K562 (cell line): ENCODE measurements at regions not wholly inside any gene's neighbourhood (a gene's known extent, or its start where the extent isn't known, plus 50 kb on each side); places are given as distances from the start of the nearest gene placed in this dataset.

ENCODE experiments used
- ATAC-seq: fragments of 200-7000 bp; cut with Tn5 transposase; 3 replicates; pipeline ENCODE4 v1.9.1; 2020; ENCODE audit warnings: moderate library complexity
- BruUV-seq: library from RNA; stranded (reverse); fragments of 400-500 nt; replicated peaks from 2 replicates; lab custom pipeline; 2021; lab: Mats Ljungman, UMichigan
- CTCF ChIA-PET: fragments of 300-600 bp; formaldehyde crosslinking; extraction: SDS; loops from one replicate; lab custom pipeline; 2021; ENCODE audit warnings: low intra/inter-chr PET ratio; lab: Yijun Ruan, JAX
- POLR2A ChIA-PET: fragments of 300-600, 350-650 bp; sonication (Branson Sonifier 250); formaldehyde crosslinking; extraction: SDS; loops from one replicate; lab custom pipeline; 2021; ENCODE audit warnings: antibody characterized with exemption, inconsistent platforms; lab: Yijun Ruan, JAX
- DNase-seq, 4 experiments: peaks; one replicate each; pipeline versions ENCODE4 v3.0.0 to v3.0.0-alpha.2; 2011 to 2018; ENCODE audit warnings: low spot score in 3 of 4, mixed read lengths in 3 of 4; ENCODE audit errors: extremely low read depth in 1 of 4
- FAIRE-seq: peaks from 2 replicates; lab custom pipeline; 2011; peaks lifted over from hg19 to GRCh38; lab: Jason Lieb, UNC
- H2AFZ ChIP-seq: 2 replicates; pipeline ENCODE4 v1.6.0; 2011; ENCODE audit warnings: low read depth, low read length, control low read depth, inconsistent platforms
- H3K27ac ChIP-seq: fragments of 200-600 bp; 3 replicates; pipeline ENCODE4 v1.8.0; 2011; ENCODE audit warnings: low read depth, mild to moderate bottlenecking, control low read depth, inconsistent platforms, low read length, moderate library complexity, mixed read lengths; ENCODE audit errors: extremely low read depth
- H3K27me3 ChIP-seq, 2 experiments: fragments of 300-600 bp in 1 of 2; 2 replicates in 1 of 2; 3 replicates in 1 of 2; pipeline versions ENCODE4 v1.6.0 to v1.8.0; 2011; ENCODE audit warnings: inconsistent platforms in 2 of 2, low read length in 2 of 2, mild to moderate bottlenecking in 1 of 2, mixed read lengths in 1 of 2, moderate library complexity in 1 of 2; ENCODE audit not compliant: control insufficient read depth in 2 of 2, insufficient read depth in 2 of 2
- H3K36me3 ChIP-seq: fragments of 300-600 bp; 3 replicates; pipeline ENCODE4 v1.8.0; 2011; ENCODE audit warnings: mild to moderate bottlenecking, low read length, inconsistent platforms; ENCODE audit not compliant: control insufficient read depth, insufficient read depth
- H3K4me1 ChIP-seq, 2 experiments: fragments of 200-600 bp in 1 of 2; replicated peaks in 1 of 2; 2 replicates in 1 of 2; 3 replicates in 1 of 2; pipeline versions ENCODE4 v1.5.1 to v1.8.0; 2011; ENCODE audit warnings: inconsistent platforms in 2 of 2, low read length in 2 of 2, mild to moderate bottlenecking in 1 of 2, mixed read lengths in 1 of 2, moderate library complexity in 1 of 2; ENCODE audit not compliant: control insufficient read depth in 2 of 2, insufficient read depth in 2 of 2
- H3K4me2 ChIP-seq: 2 replicates; pipeline ENCODE4 v1.6.1; 2011; ENCODE audit warnings: low read length, control low read depth, inconsistent platforms, mixed read lengths; ENCODE audit not compliant: insufficient read depth
- H3K4me3 ChIP-seq: fragments of 200-600 bp; sonication (generic), shearing (Covaris generic); 2 replicates; pipeline ENCODE4 v1.5.1; 2016; ENCODE audit warnings: control low read depth, inconsistent platforms
- H3K79me2 ChIP-seq: fragments of 200-600 bp; 3 replicates; pipeline ENCODE4 v1.8.0; 2011; ENCODE audit warnings: low read length, inconsistent platforms; ENCODE audit not compliant: control insufficient read depth, insufficient read depth
- H3K9ac ChIP-seq, 2 experiments: 2 replicates each; pipeline versions ENCODE4 v1.6.0 to v1.6.1; 2011; ENCODE audit warnings: low read depth in 2 of 2, low read length in 2 of 2, control low read depth in 1 of 2, inconsistent platforms in 1 of 2, mild to moderate bottlenecking in 1 of 2, mixed read lengths in 1 of 2; ENCODE audit not compliant: insufficient read depth in 1 of 2
- H3K9me1 ChIP-seq: one replicate; pipeline ENCODE4 v1.6.0; 2011; ENCODE audit warnings: inconsistent platforms, mild to moderate bottlenecking, low read length, moderate library complexity; ENCODE audit not compliant: control insufficient read depth, insufficient read depth
- H3K9me3 ChIP-seq: replicated peaks from 2 replicates; pipeline ENCODE4 v1.5.1; 2011; ENCODE audit warnings: low read depth, low read length, inconsistent platforms; ENCODE audit not compliant: control insufficient read depth, insufficient read depth
- H4K20me1 ChIP-seq: replicated peaks from 2 replicates; pipeline ENCODE4 v1.6.1; 2011; ENCODE audit warnings: low read length, inconsistent platforms, mixed read lengths; ENCODE audit not compliant: control insufficient read depth, insufficient read depth
- ARHGAP35 ChIP-seq: fragments of 450-650 bp; IDR thresholded peaks from 2 replicates; pipeline ENCODE4 v1.6.1; 2018; ENCODE audit not compliant: partially characterized antibody
- ARID2 ChIP-seq: fragments of 450-650 bp; IDR thresholded peaks from 2 replicates; pipeline ENCODE4 v1.6.1; 2017; ENCODE audit warnings: antibody characterized with exemption, mild to moderate bottlenecking
- CBX3 ChIP-seq, 2 experiments: IDR thresholded peaks; 1 replicate in 1 of 2; 2 replicates in 1 of 2; pipeline ENCODE4 v1.6.1; 2012; ENCODE audit warnings: inconsistent platforms in 2 of 2, low read length in 2 of 2, borderline replicate concordance in 1 of 2, control low read depth in 1 of 2
- DNMT1 ChIP-seq: fragments of 450-650 bp; IDR thresholded peaks from 2 replicates; pipeline ENCODE4 v1.6.1; 2016; ENCODE audit warnings: antibody characterized with exemption, mild to moderate bottlenecking
- ILK ChIP-seq: fragments of 450-650 bp; IDR thresholded peaks from 2 replicates; pipeline ENCODE4 v1.6.1; 2016; ENCODE audit warnings: missing genetic modification characterization, low read depth, mild to moderate bottlenecking, missing compliant biosample characterization, moderate library complexity, borderline replicate concordance
- MED1 ChIP-seq: sonication (generic); formaldehyde crosslinking; IDR thresholded peaks from 2 replicates; pipeline ENCODE4 v1.8.1; 2023; ENCODE audit warnings: missing genetic modification reagents, borderline replicate concordance
- MYBL2 ChIP-seq, 2 experiments: fragments of 450-650 bp in 1 of 2; sonication (generic) in 1 of 2; formaldehyde crosslinking in 1 of 2; IDR thresholded peaks; 2 replicates each; pipeline versions ENCODE4 v1.6.1 to v1.8.1; 2017 to 2022; ENCODE audit warnings: borderline replicate concordance in 1 of 2, inconsistent platforms in 1 of 2, low read depth in 1 of 2, mild to moderate bottlenecking in 1 of 2, missing genetic modification reagents in 1 of 2, moderate library complexity in 1 of 2
- POLR2H ChIP-seq: IDR thresholded peaks from 2 replicates; pipeline ENCODE4 v1.6.1; 2016; ENCODE audit warnings: missing genetic modification characterization, low read depth, mild to moderate bottlenecking, control low read depth, missing compliant biosample characterization, moderate library complexity
- ZBTB8A ChIP-seq: fragments of 450-650 bp; IDR thresholded peaks from 2 replicates; pipeline ENCODE4 v1.6.1; 2018; ENCODE audit warnings: mild to moderate bottlenecking, moderate library complexity; ENCODE audit not compliant: partially characterized antibody
- ZKSCAN8 ChIP-seq: fragments of 200-800 bp; sonication (Bioruptor generic); IDR thresholded peaks from 2 replicates; pipeline ENCODE4 v1.6.1; 2016; ENCODE audit warnings: missing genetic modification characterization, missing compliant biosample characterization
- ZNF695 ChIP-seq: fragments of 450-650 bp; formaldehyde crosslinking; IDR thresholded peaks from 2 replicates; pipeline ENCODE4 v1.4.0; 2020; ENCODE audit warnings: mild to moderate bottlenecking, moderate library complexity
- WGBS: fragments of 100-300 bp; shearing (Covaris generic); methylation state at CpG from one replicate; pipeline ENCODE4 v1.1.6; 2016; ENCODE audit warnings: low coverage, mixed read lengths; ENCODE audit not compliant: insufficient coverage; ENCODE audit errors: missing lambda C conversion rate; 5-methylcytosine and 5-hydroxymethylcytosine counted together
- in situ Hi-C: fragments of 300-500 bp; cut with MboI; formaldehyde crosslinking; loops from 4 replicates; pipeline ENCODE4 v1.15.0; 2018; ENCODE audit warnings: inconsistent platforms, mixed read lengths
- intact Hi-C: fragments of 100-400 bp; cut with micrococcal nuclease; formaldehyde crosslinking; loops from 2 replicates; pipeline ENCODE4 v1.14.2; 2022
- TF ChIP-seq, protein P1 (sequence below): fragments of 250-450 bp; sonication (Bioruptor Pico); IDR thresholded peaks from 2 replicates; pipeline ENCODE4 v1.5.0; 2021; ENCODE audit warnings: mild to moderate bottlenecking, borderline replicate concordance

DNA sequence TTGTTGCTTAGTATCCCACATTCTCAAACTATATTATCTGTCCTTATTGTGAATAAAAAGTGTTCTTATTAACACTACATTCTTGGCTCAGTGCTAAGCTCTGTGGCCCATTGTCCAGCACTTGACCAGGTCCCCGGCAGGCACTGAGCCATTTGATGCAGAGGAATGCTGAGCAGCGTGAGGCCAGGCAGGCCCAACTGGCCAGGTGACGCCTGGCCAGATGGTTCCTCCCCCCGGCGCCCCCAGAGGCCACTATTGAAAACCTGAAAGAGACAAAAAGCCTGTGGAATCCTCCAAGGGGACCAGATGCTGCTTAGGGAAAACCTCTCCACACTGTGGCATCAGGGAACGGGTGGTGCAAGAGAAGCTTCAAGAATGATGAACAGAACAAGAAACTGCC lies 597.5 kb upstream of the JAG1 start (continued):
- no peak for TF ChIP-seq ZNF695 (CRISPR knock-in tag)

DNA sequence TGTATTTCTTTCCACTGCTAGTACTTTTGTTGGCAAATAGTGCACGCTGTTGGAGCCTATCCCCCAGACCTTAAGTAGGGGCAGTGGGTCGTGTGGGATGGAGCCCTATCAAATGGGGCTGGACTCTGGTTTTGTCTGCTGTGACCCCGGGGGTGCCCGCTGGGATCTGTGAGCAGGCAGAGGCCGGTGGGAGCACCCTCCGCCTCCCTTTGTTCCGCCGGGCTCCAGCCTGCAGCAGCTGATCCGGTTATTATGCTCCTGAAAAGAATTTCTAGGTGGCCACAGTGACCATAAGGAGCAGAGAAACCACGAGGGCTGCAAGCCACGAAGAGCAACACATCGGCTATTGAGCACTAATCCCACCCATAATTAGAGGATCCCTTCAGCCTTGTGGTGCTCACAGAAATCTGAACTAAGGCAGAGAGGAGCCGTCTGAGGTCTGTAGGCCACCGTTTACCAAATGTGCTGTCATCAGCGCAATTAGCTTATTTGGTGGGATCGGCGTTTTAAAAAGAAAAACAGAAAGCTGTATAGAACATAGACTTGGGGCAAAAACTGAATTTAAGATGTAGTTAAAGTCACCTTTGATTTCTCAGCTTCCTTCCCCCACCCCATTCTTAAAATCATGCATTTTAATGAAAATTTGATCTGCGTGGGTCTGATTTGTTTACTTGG lies 598.3 kb upstream of the JAG1 start:
- in situ Hi-C loops: no loop called here
- intact Hi-C loops: no loop called here
- ChIA-PET POLR2A (no interaction called here), CTCF (interaction anchor here (0.7 kb wide), 1 partner anchor 719 kb away, joined by 4 read pairs; no protein-coding TSS in a partner anchor)
- DNase-seq: no peak
- H3K4me2 ChIP-seq: no peak overlapping the region
- H3K9me1 ChIP-seq: no peaks in the 10 kb centered on the region
- no peak overlapping the region for H2AFZ ChIP-seq
- no peaks in the 10 kb centered on the region for H3K36me3 ChIP-seq
- no peak for FAIRE-seq
- TF ChIP-seq ZKSCAN8 (CRISPR knock-in tag) (no peak), ILK (tag) (no peak), ARID2 (no peak), MED1 (CRISPR knock-in tag) (no peak), CBX3 (IDR thresholded peaks at IDR 0.05; ENCODE audit: borderline replicate concordance in 1 of 2, low read length in 2 of 2) (no peak), ARHGAP35 (no peak), DNMT1 (no peak), POLR2H (tag) (no peak), ZBTB8A (no peak), MYBL2 (IDR thresholded peaks at IDR 0.05; ENCODE audit: low read depth) (no peak), MYBL2 (CRISPR knock-in tag; IDR thresholded peaks at IDR 0.05; ENCODE audit: borderline replicate concordance) (no peak)
- TF ChIP-seq, protein P1, sequence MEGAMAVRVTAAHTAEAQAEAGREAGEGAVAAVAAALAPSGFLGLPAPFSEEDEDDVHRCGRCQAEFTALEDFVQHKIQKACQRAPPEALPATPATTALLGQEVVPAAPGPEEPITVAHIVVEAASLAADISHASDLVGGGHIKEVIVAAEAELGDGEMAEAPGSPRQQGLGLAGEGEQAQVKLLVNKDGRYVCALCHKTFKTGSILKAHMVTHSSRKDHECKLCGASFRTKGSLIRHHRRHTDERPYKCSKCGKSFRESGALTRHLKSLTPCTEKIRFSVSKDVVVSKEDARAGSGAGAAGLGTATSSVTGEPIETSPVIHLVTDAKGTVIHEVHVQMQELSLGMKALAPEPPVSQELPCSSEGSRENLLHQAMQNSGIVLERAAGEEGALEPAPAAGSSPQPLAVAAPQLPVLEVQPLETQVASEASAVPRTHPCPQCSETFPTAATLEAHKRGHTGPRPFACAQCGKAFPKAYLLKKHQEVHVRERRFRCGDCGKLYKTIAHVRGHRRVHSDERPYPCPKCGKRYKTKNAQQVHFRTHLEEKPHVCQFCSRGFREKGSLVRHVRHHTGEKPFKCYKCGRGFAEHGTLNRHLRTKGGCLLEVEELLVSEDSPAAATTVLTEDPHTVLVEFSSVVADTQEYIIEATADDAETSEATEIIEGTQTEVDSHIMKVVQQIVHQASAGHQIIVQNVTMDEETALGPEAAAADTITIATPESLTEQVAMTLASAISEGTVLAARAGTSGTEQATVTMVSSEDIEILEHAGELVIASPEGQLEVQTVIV (CRISPR knock-in tag): no peak
- H3K79me2 ChIP-seq: no peaks in the 10 kb centered on the region
- ATAC-seq: no peak
- H3K27ac ChIP-seq: no peak overlapping the region
- no TSS peak for BruUV-seq
- no peak overlapping the region for H3K9ac ChIP-seq
- WGBS: under 1% methylated on average over 14 of the region's 18 CpGs
- H3K4me1 ChIP-seq: no peaks in the 10 kb centered on the region
- no peaks in the 10 kb centered on the region for H4K20me1 ChIP-seq
- no peak overlapping the region for H3K4me3 ChIP-seq
- no peaks in the 10 kb centered on the region for H3K9me3 ChIP-seq
- H3K27me3 ChIP-seq: no peaks in the 10 kb centered on the region
